Progenitor cell of endocrine pancreas (in vitro differentiated cells): ENCODE measurements at regions not wholly inside any gene's neighbourhood (a gene's known extent, or its start where the extent isn't known, plus 50 kb on each side); places are given as distances from the start of the nearest gene placed in this dataset.
"Not testable (repeated sequence)": the region's sequence is repeated elsewhere in the genome, so short reads cannot be mapped to it uniquely, and the experiment has no call there.

ENCODE experiments used
- DNase-seq: peaks from one replicate; pipeline ENCODE4 v3.0.0; 2021; ENCODE audit warnings: low spot score; ENCODE audit not compliant: unreplicated experiment
- H3K27ac Mint-ChIP-seq: 2 replicates; pipeline ENCODE4 v1.8.0; 2021; ENCODE audit warnings: mild to moderate bottlenecking, moderate library complexity, mixed read lengths
- H3K27me3 Mint-ChIP-seq: 2 replicates; pipeline ENCODE4 v1.8.0; 2021; ENCODE audit warnings: mixed read lengths
- H3K36me3 Mint-ChIP-seq: 2 replicates; pipeline ENCODE4 v1.8.0; 2022; ENCODE audit warnings: mixed read lengths; ENCODE audit not compliant: insufficient read depth
- H3K4me1 Mint-ChIP-seq: 2 replicates; pipeline ENCODE4 v1.8.0; 2021; ENCODE audit warnings: low read depth, mixed read lengths
- H3K4me3 Mint-ChIP-seq: 2 replicates; pipeline ENCODE4 v1.8.0; 2021; ENCODE audit warnings: low read depth, mild to moderate bottlenecking, moderate library complexity, mixed read lengths
- H3K9me3 Mint-ChIP-seq: 2 replicates; pipeline ENCODE4 v1.8.0; 2021; ENCODE audit warnings: low read depth, mixed read lengths
- CTCF ChIP-seq: fragments of 200-600 bp; sonication (generic); IDR thresholded peaks from one replicate; pipeline ENCODE4 v1.5.0; 2021; ENCODE audit warnings: antibody characterized with exemption, mild to moderate bottlenecking; ENCODE audit not compliant: unreplicated experiment

DNA sequence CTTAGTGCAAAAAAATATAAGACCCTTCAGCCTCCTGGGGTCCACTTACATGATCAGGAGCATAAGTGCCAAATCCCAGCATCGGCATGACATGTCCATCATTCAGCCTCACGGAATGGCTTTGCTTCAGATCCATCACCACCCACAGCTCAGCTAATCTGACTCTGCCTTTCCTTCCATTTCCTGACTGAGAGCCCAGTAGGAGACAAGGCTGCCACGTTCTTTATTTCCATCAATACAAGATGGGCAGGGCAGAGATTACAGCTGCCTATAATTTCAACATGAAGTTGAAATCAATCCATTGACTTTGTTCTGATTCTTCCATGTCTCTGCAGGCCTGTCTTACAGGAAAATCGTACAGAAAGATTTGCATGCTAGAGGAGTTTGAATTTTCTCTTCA, 76.4 kb upstream of the UCN3 start:
- no peak for TF ChIP-seq CTCF

DNA sequence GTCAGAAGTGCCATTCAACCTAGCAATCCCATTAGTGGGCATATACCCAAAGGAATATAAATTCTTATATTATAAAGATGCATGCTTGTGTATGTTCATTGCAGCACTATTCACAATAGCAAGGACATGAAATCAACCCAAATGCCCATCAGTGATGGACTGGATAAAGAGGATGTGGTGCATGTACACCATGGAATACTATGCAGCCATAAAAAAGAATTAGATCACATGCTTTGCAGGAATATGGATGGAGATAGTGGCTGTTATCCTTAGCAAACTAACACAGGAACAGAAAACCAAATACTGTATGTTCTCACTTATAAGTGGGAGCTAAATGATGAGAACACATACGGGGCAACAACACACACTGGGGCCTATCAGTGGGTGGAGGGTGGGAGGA, 75.5 kb upstream of the UCN3 start:
- DNase-seq, H3K27me3 Mint-ChIP-seq, H3K4me1 Mint-ChIP-seq, H3K27ac Mint-ChIP-seq, H3K36me3 Mint-ChIP-seq, H3K4me3 Mint-ChIP-seq, H3K9me3 Mint-ChIP-seq: not testable (repeated sequence)

More for the DNA sequence above, 76.4 kb upstream of the UCN3 start:
- Mint-ChIP-seq H3K9me3 (peaks cover 3% of the 10 kb centered on the region), H3K27me3 (no peaks in the 10 kb centered on the region), H3K36me3 (no peaks in the 10 kb centered on the region), H3K4me3 (no peak overlapping the region), H3K4me1 (peaks cover under 1% of the 10 kb centered on the region), H3K27ac (no peak overlapping the region)
- no peak for DNase-seq

DNA sequence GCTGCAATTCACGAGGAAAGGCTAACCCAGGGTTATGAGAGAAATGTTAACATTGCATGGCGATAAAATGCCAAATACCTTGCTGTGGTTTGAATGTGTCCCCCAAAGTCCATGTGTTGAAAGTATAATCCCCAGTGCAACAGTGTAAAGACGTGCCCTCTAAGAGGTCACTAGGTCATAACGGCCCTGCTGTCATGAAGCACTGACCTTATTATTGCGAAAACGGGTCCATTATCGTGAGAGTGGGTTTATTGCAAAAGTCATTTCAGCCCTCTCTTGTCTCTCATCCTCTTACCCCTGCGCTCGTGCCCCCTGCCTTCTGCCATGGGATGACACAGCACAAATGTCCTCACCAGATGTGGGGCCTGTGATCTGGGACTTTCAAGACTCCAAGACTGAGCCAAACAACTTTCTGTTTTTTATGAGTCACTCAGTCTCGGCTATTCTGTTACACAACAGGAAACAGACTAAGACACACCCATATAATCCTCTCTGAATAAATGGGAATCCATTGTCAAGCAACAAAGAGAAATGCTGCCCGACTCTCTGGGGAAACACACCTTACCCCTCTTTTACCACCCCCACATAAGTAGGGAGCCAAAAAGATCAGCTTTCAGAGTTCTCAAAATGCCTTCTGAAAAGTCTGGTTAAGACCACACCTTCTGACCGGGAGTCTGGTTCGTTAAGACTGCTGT, 73.1 kb upstream of the UCN3 start:
- H3K27ac Mint-ChIP-seq: no peak overlapping the region
- H3K4me3 Mint-ChIP-seq: no peak overlapping the region
- no peak for DNase-seq
- no peaks in the 10 kb centered on the region for H3K36me3 Mint-ChIP-seq
- H3K9me3 Mint-ChIP-seq: peaks cover 3% of the 10 kb centered on the region
- no peaks in the 10 kb centered on the region for H3K27me3 Mint-ChIP-seq
- TF ChIP-seq CTCF: no peak
- H3K4me1 Mint-ChIP-seq: no peaks in the 10 kb centered on the region

DNA sequence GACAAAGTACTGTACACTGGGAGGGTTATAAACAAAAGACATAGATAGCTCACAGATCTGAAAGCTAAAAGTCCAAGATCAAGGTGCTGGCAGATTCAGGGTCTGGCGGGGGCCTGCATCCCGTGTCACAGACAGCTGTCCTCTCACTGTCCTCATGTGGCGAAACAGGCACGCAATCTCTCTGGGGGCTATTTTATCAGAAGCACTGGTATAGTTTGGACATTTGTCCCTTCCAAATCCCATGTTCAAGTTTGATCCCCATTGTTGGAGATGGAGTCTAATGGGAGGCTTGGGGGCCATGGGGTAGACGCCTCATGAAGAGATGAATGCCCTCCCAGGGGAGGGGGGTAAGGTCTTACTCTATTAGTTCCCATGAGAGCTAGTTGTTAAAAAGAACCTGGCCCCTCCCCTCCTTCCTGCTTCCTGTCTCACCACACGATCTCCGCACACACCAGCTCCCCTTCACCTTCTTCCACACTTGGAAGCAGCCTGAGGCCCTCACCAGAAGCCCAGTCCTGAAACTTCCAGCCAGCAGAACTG, 72.5 kb upstream of the UCN3 start:
- Mint-ChIP-seq H3K27me3 (no peaks in the 10 kb centered on the region), H3K9me3 (peaks cover 3% of the 10 kb centered on the region), H3K27ac (no peak overlapping the region), H3K4me1 (no peaks in the 10 kb centered on the region), H3K36me3 (no peaks in the 10 kb centered on the region), H3K4me3 (no peak overlapping the region)
- TF ChIP-seq CTCF: no peak
- DNase-seq: no peak

DNA sequence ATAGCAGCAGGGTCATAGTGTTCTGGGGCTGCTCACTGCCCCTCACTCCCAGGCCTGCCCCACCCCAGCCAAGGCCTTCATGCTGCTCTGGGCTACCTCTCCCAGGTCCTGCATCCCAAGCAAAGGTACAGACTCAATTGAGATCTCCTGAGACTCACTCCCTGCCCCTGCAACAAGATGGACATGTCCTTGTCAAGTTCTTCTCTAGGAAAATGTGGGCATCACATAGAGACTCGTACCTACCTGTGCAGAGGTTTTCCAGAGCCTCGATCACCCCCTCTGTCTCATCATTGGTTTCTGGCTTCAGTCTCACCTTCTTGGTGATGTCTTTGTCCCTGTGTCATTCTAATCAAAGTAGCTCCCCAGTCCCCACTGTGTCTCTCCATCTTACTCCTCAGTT, 71.8 kb upstream of the UCN3 start:
- H3K27ac Mint-ChIP-seq, H3K4me1 Mint-ChIP-seq: not testable (repeated sequence)

DNA sequence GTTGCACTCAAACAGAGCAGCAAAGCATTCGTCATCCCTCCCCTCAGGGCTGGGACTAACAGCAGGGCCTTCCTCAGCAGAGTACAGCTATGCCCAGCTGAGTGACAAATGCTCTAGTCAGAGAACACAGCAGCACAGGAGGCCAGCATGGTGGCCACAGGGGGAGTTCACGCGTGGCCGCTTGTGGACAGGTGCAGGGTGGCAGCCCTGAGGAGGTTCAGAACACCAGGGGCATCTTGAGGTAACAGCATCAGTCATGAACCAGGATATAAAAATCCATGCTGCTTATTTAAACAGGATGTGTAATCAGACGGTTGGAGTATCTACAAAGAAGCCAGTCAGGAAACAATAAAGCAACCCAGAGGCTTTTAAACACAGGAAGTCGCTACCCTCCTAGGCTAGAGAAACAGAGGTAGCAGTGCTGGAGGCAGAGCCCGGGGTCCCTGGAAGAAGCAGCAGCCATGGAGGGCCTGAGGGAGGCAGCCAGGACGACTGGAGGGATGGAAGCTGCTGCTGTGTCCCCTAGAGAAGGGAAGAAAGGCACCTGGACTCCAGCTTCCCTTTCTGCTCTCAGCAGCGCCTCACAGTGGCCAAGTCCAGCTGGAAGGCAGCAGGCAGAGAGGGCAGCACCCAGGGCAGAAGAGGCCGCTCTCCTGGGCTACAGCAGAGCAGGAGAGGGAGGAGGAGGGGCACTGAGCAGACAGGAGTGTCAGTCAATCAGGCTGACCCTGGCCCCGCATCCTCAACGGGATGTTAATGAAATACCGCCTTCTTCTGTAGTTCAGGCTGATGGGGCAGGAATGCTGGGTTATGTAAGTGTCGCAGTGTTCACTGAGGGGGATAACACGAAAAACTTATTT, 70.8 kb upstream of the UCN3 start:
- no peaks in the 10 kb centered on the region for H3K4me1 Mint-ChIP-seq
- TF ChIP-seq CTCF: peak; percentile 66
- no peak overlapping the region for H3K27ac Mint-ChIP-seq
- H3K4me3 Mint-ChIP-seq: no peak overlapping the region
- H3K36me3 Mint-ChIP-seq: no peaks in the 10 kb centered on the region
- peaks cover 3% of the 10 kb centered on the region for H3K9me3 Mint-ChIP-seq
- peak; percentile 69 for DNase-seq
- H3K27me3 Mint-ChIP-seq: no peaks in the 10 kb centered on the region

More for the DNA sequence above, 71.8 kb upstream of the UCN3 start:
- H3K27me3 Mint-ChIP-seq, H3K9me3 Mint-ChIP-seq, DNase-seq, H3K4me3 Mint-ChIP-seq, H3K36me3 Mint-ChIP-seq: not testable (repeated sequence)
